ENCODE measurements at regions not wholly inside any gene's neighbourhood (a gene's known extent, or its start where the extent isn't known, plus 50 kb on each side); places are given as distances from the start of the nearest gene placed in this dataset.

DNA sequence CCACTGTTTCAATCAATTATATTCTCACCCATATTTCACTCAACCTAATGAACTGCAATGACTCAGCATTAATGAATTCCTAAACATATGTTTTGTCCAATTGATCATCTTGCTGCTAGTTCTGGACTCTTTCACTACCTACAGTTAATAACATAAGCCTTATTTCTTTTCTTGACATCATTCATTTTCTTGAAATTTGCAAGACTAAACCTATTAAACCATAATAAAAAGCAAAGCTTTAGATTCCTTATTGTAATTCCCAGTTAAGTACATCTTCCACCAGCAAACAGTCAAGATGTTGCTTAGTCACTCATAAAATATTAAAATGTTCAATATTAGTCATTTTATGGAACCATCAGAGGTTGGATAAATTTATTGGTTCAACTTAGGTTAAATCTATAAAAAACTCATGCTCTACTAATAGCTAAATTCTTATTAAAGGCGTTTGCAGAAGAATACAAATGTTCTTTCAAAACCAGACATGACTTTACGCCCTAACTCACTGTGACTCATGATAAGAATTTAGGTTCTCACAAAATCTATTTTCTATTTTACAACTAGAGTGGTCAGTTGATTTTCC, 599.4 kb downstream of the RNF144A start:
- no peak overlapping the region for H4K91ac ChIP-seq (ENCODE audit: low read depth, low read length)
- no peak overlapping the region for H3K9ac ChIP-seq (ENCODE audit: low read length)
- no peak for DNase-seq
- H2BK5ac ChIP-seq (ENCODE audit: low read depth, low read length, poor library complexity): no peak overlapping the region
- H3K14ac ChIP-seq (ENCODE audit: low read length): no peak overlapping the region
- H3K4me3 ChIP-seq (ENCODE audit: low read depth, low read length): no peak overlapping the region
- H4K12ac ChIP-seq (ENCODE audit: low read depth, low read length): no peak overlapping the region
- H3K36me3 ChIP-seq (ENCODE audit: control insufficient read depth in 1 of 2, insufficient read depth in 2 of 2, low read length in 2 of 2): no peaks in the 10 kb centered on the region
- no peak overlapping the region for H3K27ac ChIP-seq (ENCODE audit: low read depth, low read length)
- no peaks in the 10 kb centered on the region for H3K27me3 ChIP-seq (ENCODE audit: insufficient read depth, low read length)
- no peak overlapping the region for H2BK12ac ChIP-seq (ENCODE audit: low read length)
- no peaks in the 10 kb centered on the region for H3K79me1 ChIP-seq (ENCODE audit: low read length)
- no peaks in the 10 kb centered on the region for H3K9me3 ChIP-seq (ENCODE audit: insufficient read depth, low read depth, low read length)
- no CpG with 5 or more reads among the region's 2 CpGs for WGBS (ENCODE audit: extremely low coverage, insufficient coverage, insufficient read length)
- peaks cover 0 to 2% of the 10 kb centered on the region in 2 experiments for H3K4me1 ChIP-seq (ENCODE audit: control insufficient read depth in 1 of 2, insufficient read depth in 2 of 2, low read length in 2 of 2)
- H3K4ac ChIP-seq (ENCODE audit: low read depth, low read length): no peak overlapping the region
- H3K18ac ChIP-seq (ENCODE audit: low read length): no peak overlapping the region
- no peak overlapping the region for H2BK120ac ChIP-seq (ENCODE audit: insufficient read depth, low read length, poor library complexity)
- no peaks in the 10 kb centered on the region for H3K79me2 ChIP-seq (ENCODE audit: control insufficient read depth, insufficient read depth, low read length, poor library complexity)
- no peak overlapping the region for H3K4me2 ChIP-seq (ENCODE audit: low read length)
- H3K23ac ChIP-seq (ENCODE audit: low read length): no peak overlapping the region
- no peak overlapping the region for H4K8ac ChIP-seq (ENCODE audit: low read depth, low read length)
- no peak overlapping the region for H2AFZ ChIP-seq (ENCODE audit: insufficient read depth, low read length, poor library complexity)
- H2AK5ac ChIP-seq (ENCODE audit: low read length): no peak overlapping the region

GRCh38 chr2:7517088-7517487, 599.9 kb downstream of the RNF144A start:
- Histone ChIP-seq H2BK120ac (ENCODE audit: insufficient read depth, low read length, poor library complexity) (no peak overlapping the region), H3K4me2 (ENCODE audit: low read length) (no peak overlapping the region), H3K23ac (ENCODE audit: low read length) (no peak overlapping the region), H3K36me3 (ENCODE audit: control insufficient read depth in 1 of 2, insufficient read depth in 2 of 2, low read length in 2 of 2) (no peaks in the 10 kb centered on the region), H3K27me3 (ENCODE audit: insufficient read depth, low read length) (no peaks in the 10 kb centered on the region), H3K9ac (ENCODE audit: low read length) (no peak overlapping the region), H2BK5ac (ENCODE audit: low read depth, low read length, poor library complexity) (no peak overlapping the region), H4K12ac (ENCODE audit: low read depth, low read length) (no peak overlapping the region), H3K9me3 (ENCODE audit: insufficient read depth, low read depth, low read length) (no peaks in the 10 kb centered on the region), H3K4me1 (ENCODE audit: control insufficient read depth in 1 of 2, insufficient read depth in 2 of 2, low read length in 2 of 2) (peaks cover 0 to 2% of the 10 kb centered on the region in 2 experiments), H2AFZ (ENCODE audit: insufficient read depth, low read length, poor library complexity) (no peak overlapping the region), H3K18ac (ENCODE audit: low read length) (no peak overlapping the region), H4K91ac (ENCODE audit: low read depth, low read length) (no peak overlapping the region), H2BK12ac (ENCODE audit: low read length) (no peak overlapping the region), H3K14ac (ENCODE audit: low read length) (no peak overlapping the region), H3K79me2 (ENCODE audit: control insufficient read depth, insufficient read depth, low read length, poor library complexity) (no peaks in the 10 kb centered on the region), H3K79me1 (ENCODE audit: low read length) (no peaks in the 10 kb centered on the region), H2AK5ac (ENCODE audit: low read length) (no peak overlapping the region), H3K4me3 (ENCODE audit: low read depth, low read length) (no peak overlapping the region), H3K27ac (ENCODE audit: low read depth, low read length) (no peak overlapping the region), H4K8ac (ENCODE audit: low read depth, low read length) (no peak overlapping the region), H3K4ac (ENCODE audit: low read depth, low read length) (no peak overlapping the region)
- no CpG with 5 or more reads among the region's 6 CpGs for WGBS (ENCODE audit: extremely low coverage, insufficient coverage, insufficient read length)
- DNase-seq: no peak

- Histone ChIP-seq H3K4me1 (ENCODE audit: control insufficient read depth in 1 of 2, insufficient read depth in 2 of 2, low read length in 2 of 2) (peaks cover 0 to 2% of the 10 kb centered on the region in 2 experiments), H3K23ac (ENCODE audit: low read length) (no peak overlapping the region), H2BK120ac (ENCODE audit: insufficient read depth, low read length, poor library complexity) (no peak overlapping the region), H3K27ac (ENCODE audit: low read depth, low read length) (no peak overlapping the region), H2BK12ac (ENCODE audit: low read length) (no peak overlapping the region), H4K91ac (ENCODE audit: low read depth, low read length) (no peak overlapping the region), H4K12ac (ENCODE audit: low read depth, low read length) (no peak overlapping the region), H3K18ac (ENCODE audit: low read length) (no peak overlapping the region), H3K79me1 (ENCODE audit: low read length) (no peaks in the 10 kb centered on the region), H3K14ac (ENCODE audit: low read length) (no peak overlapping the region), H3K27me3 (ENCODE audit: insufficient read depth, low read length) (no peaks in the 10 kb centered on the region), H4K8ac (ENCODE audit: low read depth, low read length) (no peak overlapping the region), H3K36me3 (ENCODE audit: control insufficient read depth in 1 of 2, insufficient read depth in 2 of 2, low read length in 2 of 2) (no peaks in the 10 kb centered on the region), H3K9ac (ENCODE audit: low read length) (no peak overlapping the region), H3K4me2 (ENCODE audit: low read length) (no peak overlapping the region), H2BK5ac (ENCODE audit: low read depth, low read length, poor library complexity) (no peak overlapping the region), H3K4ac (ENCODE audit: low read depth, low read length) (no peak overlapping the region), H3K9me3 (ENCODE audit: insufficient read depth, low read depth, low read length) (no peaks in the 10 kb centered on the region), H3K4me3 (ENCODE audit: low read depth, low read length) (no peak overlapping the region), H2AK5ac (ENCODE audit: low read length) (no peak overlapping the region), H3K79me2 (ENCODE audit: control insufficient read depth, insufficient read depth, low read length, poor library complexity) (no peaks in the 10 kb centered on the region), H2AFZ (ENCODE audit: insufficient read depth, low read length, poor library complexity) (no peak overlapping the region)
- no CpG with 5 or more reads among the region's 2 CpGs for WGBS (ENCODE audit: extremely low coverage, insufficient coverage, insufficient read length)
- no peak for DNase-seq
Observed at GRCh38 chr2:7517851-7518250, 600.6 kb downstream of the RNF144A start.

DNA sequence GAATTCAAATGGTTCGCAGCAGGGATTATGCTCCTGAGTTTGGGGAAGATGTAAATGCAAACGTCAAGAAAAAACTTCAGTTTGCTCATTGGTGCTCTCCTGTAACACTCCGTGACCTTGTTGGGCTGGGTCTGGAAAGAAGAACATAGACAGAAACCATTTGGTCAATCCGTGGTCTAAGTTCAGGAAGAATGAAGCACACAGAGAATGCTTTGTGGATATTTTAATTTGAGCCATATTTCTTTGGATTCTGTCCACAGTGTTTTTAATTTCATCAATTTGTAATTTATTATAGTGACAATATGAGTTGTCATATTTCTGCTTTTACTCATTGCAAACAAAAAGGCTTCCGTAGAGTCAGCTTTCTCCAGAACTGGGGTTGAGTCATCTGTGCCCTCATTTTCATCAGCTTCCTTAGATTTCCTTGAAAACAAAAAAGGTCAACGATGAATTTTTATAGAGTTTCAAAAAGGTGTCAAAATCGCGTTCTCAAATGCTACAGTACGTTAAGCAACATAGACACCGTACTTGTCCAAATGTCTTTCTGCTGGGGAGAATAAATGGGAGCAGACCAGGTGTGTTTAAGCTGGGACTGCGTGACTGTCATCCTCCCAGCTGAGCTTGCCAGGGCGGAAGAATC, 606.4 kb downstream of the RNF144A start:
- Histone ChIP-seq H3K4me3 (ENCODE audit: low read depth, low read length) (no peak overlapping the region), H3K4ac (ENCODE audit: low read depth, low read length) (no peak overlapping the region), H3K23ac (ENCODE audit: low read length) (no peak overlapping the region), H2AFZ (ENCODE audit: insufficient read depth, low read length, poor library complexity) (no peak overlapping the region), H3K79me2 (ENCODE audit: control insufficient read depth, insufficient read depth, low read length, poor library complexity) (no peaks in the 10 kb centered on the region), H3K36me3 (ENCODE audit: control insufficient read depth in 1 of 2, insufficient read depth in 2 of 2, low read length in 2 of 2) (no peaks in the 10 kb centered on the region), H2BK120ac (ENCODE audit: insufficient read depth, low read length, poor library complexity) (no peak overlapping the region), H3K4me1 (ENCODE audit: control insufficient read depth in 1 of 2, insufficient read depth in 2 of 2, low read length in 2 of 2) (no peaks in the 10 kb centered on the region), H3K79me1 (ENCODE audit: low read length) (no peaks in the 10 kb centered on the region), H2BK12ac (ENCODE audit: low read length) (no peak overlapping the region), H2BK5ac (ENCODE audit: low read depth, low read length, poor library complexity) (no peak overlapping the region), H4K8ac (ENCODE audit: low read depth, low read length) (no peak overlapping the region), H3K4me2 (ENCODE audit: low read length) (no peak overlapping the region), H3K9ac (ENCODE audit: low read length) (no peak overlapping the region), H3K27ac (ENCODE audit: low read depth, low read length) (no peak overlapping the region), H4K91ac (ENCODE audit: low read depth, low read length) (no peak overlapping the region), H3K27me3 (ENCODE audit: insufficient read depth, low read length) (no peaks in the 10 kb centered on the region), H4K12ac (ENCODE audit: low read depth, low read length) (no peak overlapping the region), H3K9me3 (ENCODE audit: insufficient read depth, low read depth, low read length) (no peaks in the 10 kb centered on the region), H3K18ac (ENCODE audit: low read length) (no peak overlapping the region), H3K14ac (ENCODE audit: low read length) (no peak overlapping the region), H2AK5ac (ENCODE audit: low read length) (no peak overlapping the region)
- DNase-seq: no peak
- WGBS (ENCODE audit: extremely low coverage, insufficient coverage, insufficient read length): no CpG with 5 or more reads among the region's 12 CpGs

All from trophoblast cell (in vitro differentiated cells and primary cell).